Renal cortical epithelial cell (primary cell): ENCODE measurements at regions not wholly inside any gene's neighbourhood (a gene's known extent, or its start where the extent isn't known, plus 50 kb on each side); places are given as distances from the start of the nearest gene placed in this dataset.

Experiments
- DNase-seq: peaks from one replicate; pipeline ENCODE4 v3.0.0-alpha.2; 2011; ENCODE audit warnings: low read depth

DNA sequence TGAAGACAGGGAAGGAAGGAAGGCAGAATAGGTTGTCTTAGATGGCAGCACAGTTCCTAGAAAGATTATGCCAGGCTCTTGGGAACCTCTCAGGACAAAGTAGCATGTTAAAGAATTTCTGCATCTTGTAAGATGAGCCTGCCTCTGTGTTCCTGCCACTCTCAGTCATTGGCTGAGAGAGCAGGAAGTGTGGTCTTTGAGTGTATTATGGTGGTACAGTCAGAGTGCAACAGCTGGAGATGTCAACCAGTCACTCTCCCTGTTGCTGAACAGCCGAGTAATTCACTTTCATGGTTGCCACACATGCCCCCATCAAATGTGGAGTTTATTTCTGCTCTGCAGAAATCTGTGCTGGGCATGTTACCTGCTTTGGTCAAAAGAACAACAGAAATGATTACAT, 659.6 kb upstream of the RIOK2 start:
- DNase-seq = no peak

DNA sequence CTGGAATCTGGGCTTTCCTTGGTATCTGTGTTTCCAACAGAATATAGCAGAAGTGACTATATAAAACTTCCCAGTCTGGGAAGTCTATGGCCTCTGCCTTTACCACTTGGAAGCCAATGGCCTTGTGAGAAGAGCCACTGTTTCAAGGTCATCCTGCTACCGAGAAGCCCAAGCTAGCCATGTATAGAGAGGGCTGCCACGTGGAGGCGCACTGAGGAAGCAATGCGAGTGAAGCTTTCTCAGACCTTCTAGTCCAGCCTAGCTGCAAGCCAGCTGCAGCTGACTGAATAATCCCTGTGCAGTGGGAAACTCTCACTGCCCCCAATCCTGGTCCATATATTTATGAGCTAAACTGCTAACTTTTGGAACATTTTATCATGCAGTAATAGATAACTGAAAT, 661.8 kb upstream of the RIOK2 start:
- no peak for DNase-seq

DNA sequence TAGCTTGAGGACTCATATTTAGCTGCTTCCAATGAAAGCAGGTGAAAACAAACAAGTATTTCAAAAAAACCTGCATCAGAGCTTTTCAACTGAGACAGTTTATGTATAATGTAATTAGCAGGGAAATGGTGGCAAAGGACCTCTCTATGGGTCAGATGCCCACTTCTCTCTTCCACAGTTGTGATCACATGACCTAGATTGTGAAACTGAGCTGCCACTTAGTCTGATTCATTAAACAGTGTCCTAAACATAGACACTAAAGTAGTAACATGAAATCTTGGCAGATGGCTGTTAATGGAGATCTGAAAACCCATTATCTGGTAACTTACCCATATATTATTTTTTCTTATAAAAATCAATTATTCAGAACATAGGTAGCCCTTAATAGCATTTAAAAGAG, 663.6 kb upstream of the RIOK2 start:
- no peak for DNase-seq

DNA sequence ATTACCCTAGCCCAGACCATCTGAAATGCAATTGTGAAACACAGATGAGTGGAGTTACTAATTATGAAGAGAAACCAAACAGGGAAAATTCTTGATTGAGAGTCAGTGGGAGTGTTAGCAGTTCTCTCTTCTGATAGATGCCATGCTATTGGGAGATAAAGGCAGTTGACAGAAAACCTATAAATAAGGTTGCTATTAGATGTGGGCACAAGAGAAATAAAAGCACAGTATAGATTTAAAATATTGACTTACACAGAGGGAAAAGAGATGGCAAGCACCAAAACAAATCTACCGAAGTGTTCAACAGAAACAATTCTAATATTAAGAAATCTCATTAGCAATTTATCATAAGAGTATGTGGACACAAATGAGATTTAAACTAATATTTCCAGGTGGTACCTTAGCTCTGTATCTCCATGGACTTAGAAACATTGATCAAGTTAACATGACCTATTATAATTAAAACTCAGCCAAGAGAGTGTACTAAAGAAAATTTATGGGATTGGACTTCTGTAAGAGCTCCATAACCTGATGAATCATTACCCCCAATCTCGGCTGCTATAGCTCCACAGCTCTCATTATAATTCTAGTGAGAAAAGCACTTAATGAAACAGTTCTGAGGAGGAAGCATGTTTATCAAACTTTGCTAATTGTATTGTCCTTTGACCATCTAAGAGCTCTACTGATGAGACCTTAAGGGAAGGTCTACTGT, 665.0 kb upstream of the RIOK2 start:
- DNase-seq = no peak

DNA sequence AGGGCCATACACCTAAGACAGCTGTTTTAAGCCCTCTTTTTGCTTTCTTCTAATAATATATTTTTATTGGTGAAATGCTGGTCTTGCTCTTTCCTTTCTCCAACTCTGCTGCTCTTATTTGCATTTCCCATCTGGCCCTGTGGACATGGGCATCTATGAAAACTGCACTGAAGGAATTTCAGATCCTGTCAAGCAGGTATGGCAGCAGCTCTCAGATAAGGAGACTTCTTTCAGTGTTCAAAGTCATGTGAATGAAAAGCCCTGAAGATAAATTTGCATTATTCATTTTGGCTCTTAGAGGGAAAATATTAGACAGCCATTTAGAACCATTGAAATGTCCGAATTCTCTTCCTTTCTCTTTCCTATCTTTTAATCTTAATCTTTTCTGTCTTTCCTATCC, 668.0 kb upstream of the RIOK2 start:
- DNase-seq = no peak

DNA sequence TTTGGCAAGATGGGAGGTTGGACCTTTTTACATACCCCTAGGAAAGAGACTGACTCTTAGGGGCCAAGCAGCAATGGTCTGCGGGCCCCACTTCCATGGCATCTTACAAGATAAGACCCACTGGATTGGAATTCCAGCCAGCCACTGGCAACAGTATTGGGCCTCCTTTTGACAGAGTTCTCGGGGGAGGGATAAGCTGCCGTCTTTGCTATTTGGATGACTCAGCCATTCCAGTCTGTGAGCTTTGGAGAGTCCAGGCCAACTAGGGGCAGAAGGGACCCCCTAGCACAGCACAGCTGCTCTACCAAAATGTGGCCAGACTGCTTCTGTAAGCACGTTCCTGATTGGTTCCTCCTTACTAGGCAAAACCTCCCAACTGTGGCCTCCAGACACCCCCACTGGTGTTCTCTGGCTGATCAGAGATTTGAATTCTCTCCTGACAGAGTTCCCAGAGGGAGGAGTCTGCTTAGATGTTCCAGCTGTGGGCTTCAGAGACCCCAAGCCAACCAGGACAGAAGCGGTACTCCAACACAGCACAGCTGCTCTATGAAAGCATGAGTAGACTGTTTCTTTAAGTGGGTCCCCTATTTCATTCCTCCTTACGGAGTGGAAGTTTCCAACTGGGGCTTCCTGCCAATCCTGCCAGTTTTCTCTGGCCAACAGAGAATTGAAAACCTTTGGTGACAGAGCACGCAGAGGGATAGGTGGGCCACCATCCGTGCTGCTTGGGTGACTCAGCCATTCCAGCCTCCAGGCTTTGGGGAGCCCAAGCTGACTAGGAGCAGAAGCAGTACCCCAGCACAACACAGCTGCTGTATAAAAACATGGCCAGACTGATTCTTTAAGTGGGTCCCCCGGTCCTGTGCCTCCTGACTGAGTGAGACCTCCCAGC, 672.1 kb upstream of the RIOK2 start:
- DNase-seq = no peak

DNA sequence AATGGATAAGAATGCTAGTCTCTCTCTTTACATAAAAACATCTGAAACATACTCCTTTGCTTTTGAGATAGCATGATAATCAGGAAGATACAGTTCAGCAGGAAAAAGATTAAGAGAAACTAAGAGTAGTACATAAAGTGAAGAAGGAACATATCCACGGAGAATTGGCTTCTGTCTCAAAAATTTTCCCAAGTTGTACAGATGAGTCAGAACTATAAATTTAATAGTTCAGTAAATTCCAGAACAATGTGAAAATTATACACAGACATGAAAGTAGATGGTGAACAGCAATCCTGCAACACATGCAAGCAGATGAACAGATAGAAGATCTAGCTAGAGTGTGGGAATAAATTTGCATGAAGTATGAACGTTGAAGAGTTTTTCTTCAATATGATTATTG, 691.4 kb upstream of the RIOK2 start:
- DNase-seq = no peak

DNA sequence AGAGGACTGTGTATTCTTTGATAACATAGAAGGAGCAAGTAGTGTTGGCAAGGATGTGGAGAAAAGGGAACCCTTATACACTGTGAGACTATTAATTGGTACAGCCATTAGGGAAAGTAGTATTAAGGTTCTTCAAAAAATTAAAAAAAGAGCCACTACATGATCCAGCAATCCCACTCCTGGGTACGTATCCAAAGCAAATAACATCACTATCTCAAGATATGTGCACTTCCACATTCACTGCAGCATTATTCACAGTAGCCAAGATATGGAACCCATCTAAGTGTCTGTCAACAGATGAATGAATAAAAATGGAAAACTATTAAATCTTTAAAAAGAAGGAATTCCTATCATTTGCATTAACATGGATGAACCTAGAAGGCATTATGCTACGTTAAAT, 693.2 kb upstream of the RIOK2 start:
- no peak for DNase-seq

DNA sequence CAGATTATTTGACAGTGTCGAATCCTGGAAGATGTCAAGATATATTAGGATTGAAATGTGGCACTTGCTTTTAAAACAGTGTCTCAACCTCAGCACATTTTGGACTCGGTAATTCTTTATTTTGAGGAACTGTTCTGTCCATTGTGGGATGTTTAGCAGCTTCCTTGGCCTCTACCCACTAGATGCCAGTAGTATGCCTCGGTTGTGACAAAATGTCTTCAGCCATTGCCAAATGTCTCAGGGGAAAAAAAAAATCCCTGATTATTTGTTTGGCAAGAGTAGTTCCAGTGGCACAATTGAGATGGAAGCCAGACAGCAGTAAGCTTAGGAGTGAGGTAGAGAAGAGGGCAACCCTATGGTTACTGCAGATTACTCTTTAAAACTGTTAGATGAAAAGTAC, 694.5 kb upstream of the RIOK2 start:
- no peak for DNase-seq

DNA sequence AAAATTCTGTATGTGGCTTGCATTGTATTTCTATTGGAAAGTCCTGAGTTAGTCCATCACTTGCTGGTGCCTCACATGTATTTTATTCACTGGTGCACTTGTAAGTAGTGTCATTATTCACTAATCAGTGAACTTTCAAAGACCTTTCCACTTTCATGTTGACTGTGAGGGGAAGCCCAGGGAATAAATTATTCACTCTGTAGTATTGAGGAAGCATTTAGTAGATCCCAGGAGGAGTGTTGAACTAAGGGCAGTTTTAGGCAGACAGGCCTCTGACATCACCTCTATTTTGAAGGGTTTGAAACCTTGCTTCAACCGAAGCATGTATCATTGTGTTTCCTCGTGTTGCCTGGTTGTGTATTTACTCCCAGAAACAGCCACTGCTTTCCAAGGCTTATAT, 705.4 kb upstream of the RIOK2 start:
- no peak for DNase-seq

DNA sequence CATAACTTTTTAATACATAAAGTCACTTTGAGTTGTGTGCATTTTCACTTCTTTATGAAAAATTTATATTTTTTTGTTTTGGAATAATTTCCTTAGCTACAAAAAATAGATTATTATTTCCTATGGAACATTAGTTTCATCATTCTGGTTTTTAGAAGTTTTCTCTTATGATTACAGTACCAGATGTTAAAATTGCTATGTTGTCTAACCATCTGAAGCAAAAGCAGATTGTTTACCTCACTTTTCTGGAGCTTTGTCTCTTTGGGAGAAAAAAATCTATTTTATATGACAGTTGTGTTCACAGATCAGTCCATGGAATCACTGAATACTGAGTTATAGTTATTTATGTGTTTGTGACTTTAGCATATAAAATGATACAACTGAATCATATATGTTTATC, 708.9 kb upstream of the RIOK2 start:
- no peak for DNase-seq

DNA sequence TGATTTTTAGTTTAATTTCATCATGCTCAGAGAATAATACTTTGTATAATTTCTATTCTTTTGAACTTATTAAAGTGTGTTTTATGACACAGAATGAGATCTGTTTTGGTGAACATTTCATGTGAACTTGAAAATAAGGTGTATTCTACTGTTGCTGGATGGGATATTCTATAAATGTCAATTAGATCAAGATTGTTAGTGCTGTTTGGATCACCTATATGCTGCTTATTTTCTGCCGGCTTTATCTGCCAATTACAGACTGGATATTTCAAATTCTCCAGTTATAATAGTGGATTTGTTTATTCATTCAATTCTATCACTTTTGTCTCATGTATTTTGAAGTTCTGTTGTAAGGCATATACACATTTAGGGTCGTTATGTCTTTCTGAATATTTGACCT, 720.7 kb upstream of the RIOK2 start:
- no peak for DNase-seq

DNA sequence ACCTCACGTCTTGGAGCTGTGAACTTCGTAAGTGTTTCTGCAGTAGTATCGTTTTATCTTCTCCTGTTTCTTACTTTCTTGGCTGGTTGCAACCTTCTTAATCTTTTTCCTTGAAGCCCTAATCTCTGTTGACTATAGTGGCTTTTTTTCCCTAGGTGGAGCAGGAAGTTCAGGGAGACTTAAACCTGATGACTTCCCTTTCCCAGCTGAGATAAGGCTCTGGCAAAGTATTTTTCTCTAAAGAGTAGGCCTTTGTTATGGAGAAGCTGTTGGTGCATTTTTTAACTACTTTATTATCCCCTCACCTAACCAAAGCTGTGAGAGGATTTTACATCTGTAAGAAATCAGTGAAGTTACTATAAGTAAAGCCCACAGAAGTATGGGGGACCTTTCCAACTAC, 723.1 kb upstream of the RIOK2 start:
- no peak for DNase-seq

DNA sequence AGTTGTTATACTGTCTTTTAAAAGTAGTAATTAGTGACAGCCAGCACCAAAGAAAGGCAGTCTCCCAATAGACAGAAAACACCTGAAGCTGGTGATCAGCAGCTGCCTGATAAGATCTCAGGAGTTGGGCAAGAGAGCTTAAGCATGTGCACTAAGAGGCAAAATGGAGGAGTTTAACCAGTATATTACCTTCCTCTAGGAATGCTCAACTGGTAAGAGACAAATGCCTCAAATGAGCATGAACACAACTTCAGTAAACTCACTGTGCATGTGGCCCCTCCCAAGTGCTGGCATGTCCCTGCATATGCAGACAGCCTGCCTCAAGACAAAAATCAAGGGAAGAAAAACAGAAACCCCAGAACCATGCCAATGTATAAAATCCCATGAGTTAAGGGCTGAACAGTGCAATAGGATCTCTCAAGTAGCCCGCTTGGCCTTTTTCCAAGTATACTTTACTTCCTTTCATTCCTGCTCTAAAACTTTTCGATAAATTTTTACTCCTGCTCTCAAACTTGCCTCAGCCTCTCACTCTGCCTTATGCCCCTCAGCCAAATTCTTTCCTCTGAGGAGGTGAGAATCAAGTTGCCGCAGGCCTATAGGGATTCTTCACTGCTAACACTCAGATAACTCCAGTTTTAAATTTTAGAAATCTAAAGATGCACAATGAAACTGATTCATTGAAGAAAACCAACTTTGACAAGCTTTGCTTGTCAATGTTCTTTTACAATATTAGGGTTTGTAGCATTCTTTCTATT, 724.8 kb upstream of the RIOK2 start:
- no peak for DNase-seq

DNA sequence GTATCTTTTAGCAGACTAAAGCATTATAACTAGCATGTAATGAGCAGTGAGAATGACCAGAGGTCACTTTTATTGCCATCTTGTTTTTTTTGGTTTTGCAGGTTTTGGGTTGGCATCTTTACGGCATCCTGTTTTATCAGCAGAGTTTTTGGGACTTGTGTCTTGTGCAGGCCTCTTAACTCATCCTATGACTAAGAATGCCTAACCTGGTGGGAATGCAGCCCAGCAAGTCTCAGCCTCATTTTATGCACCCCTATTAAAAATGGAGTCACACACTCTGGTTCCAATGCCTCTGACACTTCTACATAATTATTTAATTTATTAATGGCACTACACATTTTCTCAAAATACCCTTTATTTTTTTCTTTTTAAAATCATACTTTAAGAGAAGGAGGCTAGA, 726.5 kb upstream of the RIOK2 start:
- DNase-seq = no peak

DNA sequence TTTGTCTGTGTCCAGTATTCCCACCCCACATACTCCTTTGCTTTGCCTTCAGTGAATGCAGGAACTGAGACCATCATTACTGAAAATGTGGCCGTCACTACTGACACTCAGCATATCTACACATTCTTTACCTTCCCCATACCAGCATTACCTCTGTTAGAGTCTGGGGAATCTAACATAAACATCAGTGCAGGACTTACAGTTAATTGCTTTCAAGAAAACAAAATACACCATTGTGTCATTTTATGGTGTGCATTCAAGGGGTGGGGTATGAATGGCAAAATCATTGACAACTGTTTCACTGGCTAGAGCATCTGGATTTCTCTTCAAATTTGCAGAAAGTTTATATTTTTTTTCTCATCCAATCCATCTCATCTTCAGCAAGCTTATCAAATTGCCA, 731.4 kb upstream of the RIOK2 start:
- no peak for DNase-seq

DNA sequence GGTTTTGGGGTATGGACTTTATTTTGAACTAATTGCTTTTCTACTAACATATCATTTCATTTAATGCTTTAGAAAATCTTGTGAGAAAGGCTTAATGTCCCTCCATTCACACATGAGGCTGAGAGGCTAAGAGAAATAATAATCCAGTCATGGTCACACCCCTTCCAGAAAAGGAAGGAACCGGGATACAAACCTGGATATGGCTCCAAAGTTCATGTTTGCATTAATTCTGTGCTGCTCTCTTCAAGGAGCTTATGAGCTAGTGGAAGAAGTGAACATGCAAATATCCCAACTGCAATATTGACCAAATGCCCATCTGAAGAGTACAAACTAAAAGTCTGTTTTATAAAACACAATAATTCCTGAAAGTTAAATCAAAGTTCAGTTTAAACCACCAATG, 732.1 kb upstream of the RIOK2 start:
- DNase-seq = no peak

DNA sequence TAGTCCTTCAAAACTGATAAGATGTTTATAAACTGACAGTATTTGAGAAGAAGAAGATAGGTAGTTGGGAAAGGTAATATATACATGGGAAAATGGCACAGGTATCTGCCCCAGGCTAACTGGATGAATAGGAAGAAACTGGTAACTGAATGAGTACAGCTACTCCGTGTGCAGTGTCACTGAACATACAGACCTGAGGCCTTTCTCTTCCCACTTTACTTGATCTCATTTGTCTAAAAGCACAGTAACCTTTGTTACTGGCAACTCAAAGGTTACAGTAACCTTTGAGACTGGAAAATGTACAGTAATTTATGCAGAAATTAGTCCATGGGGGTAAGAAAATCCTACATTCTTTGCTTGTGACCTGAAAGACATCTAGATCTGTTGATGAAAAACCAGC, 735.0 kb upstream of the RIOK2 start:
- no peak for DNase-seq

DNA sequence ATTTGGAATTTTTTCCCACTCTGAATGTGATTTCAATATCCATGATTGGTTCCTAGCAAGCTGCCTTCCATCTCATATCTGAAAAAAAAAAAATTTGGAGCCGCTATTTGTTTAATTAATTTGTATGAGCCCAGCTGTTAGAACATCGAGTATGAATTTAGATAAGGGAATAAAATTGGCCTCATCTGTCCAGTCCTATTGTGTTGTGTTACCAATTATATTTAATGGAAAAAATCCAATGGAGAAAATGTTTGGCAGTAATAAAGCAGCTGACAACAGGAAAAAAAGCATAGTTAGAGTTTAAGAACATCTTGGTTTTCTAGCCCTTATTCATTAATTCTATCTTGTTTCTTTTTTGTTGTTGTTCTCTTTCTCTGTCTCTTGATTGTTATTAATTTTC, 735.6 kb upstream of the RIOK2 start:
- DNase-seq = no peak

DNA sequence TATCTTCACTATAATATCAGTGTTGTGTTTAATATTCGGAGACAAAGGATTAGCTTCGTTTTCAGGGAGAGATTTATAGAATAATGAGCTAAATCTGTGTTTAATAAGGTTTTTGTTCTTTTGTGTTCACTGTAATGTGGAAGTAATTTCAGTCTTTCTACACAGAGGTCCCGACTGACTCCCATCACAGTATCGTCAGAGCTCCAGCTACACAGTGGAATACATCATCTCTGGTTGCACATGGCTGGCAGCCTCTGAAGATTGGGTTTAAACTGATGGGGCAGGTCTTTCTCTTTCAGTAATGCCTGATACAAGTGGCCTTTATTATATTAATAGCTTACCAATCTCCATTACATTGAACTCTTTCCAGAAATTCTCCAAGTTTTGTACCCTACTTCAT, 736.7 kb upstream of the RIOK2 start:
- no peak for DNase-seq

DNA sequence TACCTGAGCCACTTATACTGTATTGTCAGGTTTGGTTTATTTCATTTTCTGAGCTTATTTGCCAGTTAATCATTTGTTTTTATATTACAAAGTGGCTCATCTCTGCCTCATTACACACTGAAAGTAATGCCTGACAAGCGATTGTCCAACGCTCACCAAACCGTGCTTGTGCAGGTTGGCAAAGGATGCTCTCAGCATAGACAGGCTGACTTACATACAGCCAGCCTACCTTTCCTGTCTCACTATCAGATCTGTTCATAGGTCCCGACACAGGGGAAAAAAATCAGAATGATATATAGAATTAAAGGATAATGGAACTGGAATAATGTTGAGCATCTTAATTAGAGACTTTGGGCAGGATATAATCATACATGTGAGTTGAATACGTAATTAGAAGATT, 739.7 kb upstream of the RIOK2 start:
- DNase-seq = no peak

DNA sequence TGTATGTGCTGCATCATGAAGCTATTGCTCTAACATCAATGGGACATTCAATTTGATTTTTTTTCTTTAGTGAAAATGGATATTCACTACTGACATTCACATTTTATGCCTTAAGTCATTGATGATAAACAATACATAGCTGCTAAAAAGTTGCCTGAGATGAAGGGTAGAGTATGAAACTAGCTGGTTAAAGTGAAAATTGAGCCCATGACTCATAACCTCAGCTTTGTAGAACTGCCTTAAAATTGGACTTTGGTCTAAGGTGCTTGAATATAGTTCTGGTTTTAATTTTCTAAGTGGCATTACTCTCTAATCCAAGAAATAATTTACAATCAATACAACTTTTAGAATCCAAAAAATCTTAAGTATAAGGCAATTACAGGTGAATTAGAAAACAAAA, 740.4 kb upstream of the RIOK2 start:
- peak; percentile 3 for DNase-seq

DNA sequence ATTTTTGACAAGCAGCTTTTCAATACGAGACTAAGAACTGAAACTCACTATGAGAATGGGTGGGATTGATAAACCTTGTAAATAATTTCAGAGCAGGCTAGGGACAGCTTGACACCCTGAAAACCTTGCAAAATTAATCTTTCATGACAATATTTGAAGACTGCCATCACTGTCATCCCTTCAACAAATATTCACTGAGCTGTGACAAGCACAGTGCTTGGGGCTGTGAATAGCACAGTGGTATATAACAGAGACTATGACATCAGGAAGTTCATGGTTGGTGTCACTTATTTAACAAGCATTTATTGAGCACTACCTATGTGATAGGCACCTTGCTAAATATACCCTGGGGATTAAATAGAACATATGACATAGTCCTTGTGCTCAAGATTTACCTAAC, 741.0 kb upstream of the RIOK2 start:
- DNase-seq = no peak
